ENCODE measurements at regions not wholly inside any gene's neighbourhood (a gene's known extent, or its start where the extent isn't known, plus 50 kb on each side); places are given as distances from the start of the nearest gene placed in this dataset.
"Not testable (repeated sequence)": the region's sequence is repeated elsewhere in the genome, so short reads cannot be mapped to it uniquely, and the experiment has no call there.

DNA sequence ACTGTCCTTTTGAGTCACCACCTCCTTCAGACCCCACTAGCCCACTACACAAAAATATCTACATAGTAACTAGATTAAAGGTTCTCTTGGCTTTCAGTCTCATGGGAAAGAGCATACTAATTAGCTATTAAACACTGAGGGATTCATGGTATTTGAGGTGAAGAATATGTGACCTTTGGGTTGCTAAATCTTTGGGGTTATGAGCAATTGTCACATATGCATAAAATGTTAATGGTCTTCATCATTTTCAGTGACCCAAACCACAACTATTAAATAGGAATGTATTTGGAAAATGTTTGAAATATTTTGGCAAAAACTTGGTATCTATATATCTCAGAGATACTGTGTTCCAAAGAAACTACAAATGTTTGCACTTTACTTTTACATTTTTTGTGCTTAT is 365.1 kb downstream of the MAGEB5 start:
- no peak for DNase-seq

GRCh38 chrX:26580021-26580420 is 364.1 kb downstream of the MAGEB5 start:
- DNase-seq: no peak

- no peak for DNase-seq
These were observed 358.3 kb downstream of the MAGEB5 start for GRCh38 chrX:26574234-26574633.

DNA sequence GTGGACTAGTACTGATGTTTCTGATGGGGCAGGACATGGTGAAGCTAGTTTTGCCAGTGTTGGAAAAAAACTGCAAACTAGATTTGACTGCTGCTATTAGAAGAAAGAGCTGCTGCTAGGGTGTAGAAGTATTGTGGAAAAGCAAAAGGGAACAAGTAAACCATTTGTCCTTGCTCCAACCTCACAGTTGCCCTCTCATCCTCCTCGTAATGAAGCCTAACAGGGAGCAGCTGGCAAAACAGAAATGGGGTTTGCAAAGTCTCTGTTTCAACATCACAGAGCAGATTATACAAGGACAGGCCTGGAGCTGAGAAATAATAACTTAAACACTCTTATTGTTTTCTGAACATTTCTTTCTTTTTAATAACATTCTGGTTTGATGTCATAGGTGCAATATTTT is 346.2 kb downstream of the MAGEB5 start:
- no peak for DNase-seq

DNA sequence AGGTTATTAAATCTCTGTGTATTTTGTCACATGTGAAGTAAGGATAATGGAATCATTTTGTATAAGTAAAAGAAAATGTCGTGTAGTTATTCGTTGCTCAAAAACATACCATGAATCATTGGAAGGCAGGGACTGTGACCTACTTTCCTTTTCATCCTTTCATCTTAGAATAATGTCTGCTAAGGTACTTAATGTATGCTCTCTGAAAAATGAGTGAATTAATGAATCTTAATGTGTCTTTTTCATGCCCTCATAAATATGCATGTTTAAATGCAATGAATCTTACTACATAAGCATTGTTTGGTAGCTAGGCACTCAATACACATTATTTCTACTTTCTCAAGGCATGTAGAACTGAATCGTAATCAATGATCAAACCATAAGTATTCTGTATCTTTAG is 343.9 kb downstream of the MAGEB5 start:
- DNase-seq: no peak

- no peak for DNase-seq
These were observed 342.9 kb downstream of the MAGEB5 start for GRCh38 chrX:26558719-26559386.

DNA sequence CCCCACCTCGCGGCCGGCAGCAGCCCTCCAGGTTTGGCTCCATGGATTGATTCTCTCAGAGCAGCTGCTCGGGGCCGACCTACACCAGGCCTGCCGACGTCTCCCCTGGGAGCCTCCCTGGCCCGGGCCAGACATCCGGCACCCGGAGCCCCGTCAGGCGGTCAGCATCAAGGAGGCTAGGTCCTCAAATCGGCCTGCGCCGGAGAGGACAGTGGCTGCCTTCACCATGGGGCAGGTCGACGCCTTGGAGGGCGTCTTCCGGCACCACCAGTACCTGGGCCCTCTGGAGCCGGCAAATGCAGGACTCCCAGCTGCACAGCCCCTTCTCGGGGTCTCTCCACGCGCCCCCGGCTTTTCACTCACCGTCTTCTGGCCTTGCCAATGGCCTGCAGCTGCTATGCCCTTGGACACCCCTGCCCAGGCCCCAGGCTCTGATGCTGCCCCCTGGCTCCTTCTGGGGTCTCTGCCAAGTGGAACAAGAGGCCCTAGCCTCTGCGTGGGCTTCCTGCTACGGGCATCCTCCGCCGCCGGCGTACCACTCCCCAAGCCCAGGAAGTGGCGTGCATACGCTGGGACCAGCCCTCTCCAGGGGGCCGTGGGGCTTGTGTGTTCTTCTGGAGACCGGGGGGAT is 341.8 kb downstream of the MAGEB5 start:
- DNase-seq: no peak

DNA sequence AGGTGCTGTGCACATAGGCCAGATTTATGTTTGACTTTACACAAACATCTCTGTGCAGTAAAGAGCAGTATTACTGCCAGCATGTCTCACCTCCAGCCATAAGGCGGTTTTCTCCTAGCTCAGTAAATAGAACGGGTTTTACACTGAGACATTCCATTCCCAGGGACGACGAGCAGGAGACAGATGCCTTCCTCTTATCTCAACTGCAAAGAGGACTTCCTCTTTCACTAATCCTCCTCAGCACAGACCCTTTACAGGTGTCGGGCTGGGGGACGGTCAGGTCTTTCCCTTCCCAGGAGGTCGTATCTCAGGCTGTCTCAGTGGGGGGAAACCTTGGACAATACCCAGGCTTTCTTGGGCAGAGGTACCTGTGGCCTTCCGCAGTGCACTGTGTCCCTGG is 309.8 kb downstream of the MAGEB5 start:
- DNase-seq: not testable (repeated sequence)

- no peak for DNase-seq
These were observed 306.5 kb downstream of the MAGEB5 start for GRCh38 chrX:26522501-26522900.

DNA sequence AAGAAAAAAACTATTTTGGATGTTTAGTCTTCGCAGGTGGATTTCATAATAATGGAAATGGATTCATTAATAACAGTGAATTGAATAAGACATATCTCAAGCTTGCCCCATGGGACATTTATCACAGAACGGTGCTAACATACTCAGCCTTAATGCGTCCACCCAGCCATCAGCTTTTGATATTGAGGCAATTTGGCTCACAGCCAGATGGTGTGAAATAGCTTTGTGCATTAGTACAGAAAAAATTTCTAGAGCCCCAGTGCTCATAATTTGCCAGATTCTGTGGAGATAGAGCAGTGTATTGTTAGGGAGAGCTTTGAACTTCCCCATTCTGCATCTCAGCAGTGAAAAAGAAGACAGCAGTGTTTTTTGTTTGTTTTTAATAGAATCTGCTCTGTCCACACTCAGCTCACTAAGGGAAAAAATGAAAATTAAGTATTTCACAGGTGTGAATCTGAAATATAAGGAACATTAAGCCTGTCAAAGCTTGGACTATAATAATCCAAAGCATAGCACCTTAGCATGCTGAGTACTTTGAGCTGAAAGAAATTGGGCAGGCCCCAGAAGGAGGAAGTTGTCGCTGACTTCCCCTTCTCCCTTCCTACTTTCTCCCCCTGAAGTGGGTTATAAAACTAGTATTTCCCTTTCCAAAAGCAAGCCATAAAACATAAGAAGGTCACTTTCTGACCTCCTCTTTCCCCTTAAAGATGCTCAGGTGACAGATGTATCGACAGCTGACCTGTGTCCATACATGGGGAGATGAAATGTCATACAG is 295.8 kb downstream of the MAGEB5 start:
- peak; percentile 33 for DNase-seq

- no peak for DNase-seq
These were observed 255.0 kb downstream of the MAGEB5 start for GRCh38 chrX:26470941-26471340.

DNA sequence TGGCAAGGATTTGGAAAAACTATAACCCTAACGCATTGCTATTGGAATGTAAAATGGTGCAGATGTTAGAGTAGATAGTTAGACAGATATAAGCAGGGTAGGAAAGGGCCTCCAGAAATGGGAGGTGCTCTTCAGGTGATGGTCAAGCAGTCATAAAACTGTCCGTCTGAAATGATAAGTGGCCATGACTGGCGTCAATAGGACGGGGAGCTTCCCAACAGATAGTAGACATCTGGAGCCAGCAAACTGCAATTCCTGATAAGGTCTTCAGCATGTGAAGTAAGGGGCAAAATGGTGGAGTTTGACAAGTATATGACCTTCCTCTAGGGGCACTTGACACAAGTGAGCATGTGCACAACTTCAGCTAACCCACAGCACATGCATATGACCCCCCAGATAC is 250.4 kb downstream of the MAGEB5 start:
- no peak for DNase-seq

GRCh38 chrX:26445288-26445687 is 229.3 kb downstream of the MAGEB5 start:
- DNase-seq: no peak

DNA sequence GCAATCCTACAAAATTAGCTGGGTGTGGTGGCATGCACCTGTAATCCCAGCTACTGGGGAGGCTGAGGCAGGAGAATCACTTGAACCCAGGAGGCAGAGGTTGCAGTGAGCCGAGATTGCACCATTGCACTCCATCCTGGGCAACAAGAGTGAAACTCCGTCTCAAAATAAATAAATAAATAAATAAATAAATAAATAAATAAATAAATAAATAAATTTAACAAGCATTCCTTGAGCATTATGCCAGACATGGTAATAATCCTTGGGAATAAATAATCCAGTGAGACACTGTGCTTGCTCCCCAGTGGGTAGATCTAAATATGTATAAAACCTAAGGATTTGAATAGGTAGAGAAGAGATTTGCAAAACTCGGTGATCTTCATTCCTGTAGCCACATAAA is 228.4 kb downstream of the MAGEB5 start:
- not testable (repeated sequence) for DNase-seq

- no peak for DNase-seq
These were observed 226.4 kb downstream of the MAGEB5 start for GRCh38 chrX:26442340-26442739.

DNA sequence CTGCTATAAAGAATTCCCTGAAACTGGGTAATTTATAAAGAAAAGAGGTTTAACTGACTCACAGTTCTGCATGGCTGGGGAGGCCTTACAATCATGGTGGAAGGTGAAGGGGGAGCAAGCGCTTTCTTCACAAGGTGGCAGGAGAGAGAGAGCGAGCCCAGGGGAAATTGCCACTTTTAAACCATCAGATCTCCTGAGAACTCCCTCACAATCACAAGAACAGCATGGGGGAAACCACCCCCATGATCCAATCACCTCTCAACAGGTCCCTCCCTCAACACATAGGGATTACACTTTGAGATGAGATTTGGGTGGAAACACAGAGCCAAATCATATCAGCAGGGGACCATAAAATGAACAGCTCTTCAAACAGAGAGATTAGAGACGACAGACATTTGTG is 198.6 kb downstream of the MAGEB5 start:
- DNase-seq: no peak

GRCh38 chrX:26411045-26411444 is 195.1 kb downstream of the MAGEB5 start:
- no peak for DNase-seq

DNA sequence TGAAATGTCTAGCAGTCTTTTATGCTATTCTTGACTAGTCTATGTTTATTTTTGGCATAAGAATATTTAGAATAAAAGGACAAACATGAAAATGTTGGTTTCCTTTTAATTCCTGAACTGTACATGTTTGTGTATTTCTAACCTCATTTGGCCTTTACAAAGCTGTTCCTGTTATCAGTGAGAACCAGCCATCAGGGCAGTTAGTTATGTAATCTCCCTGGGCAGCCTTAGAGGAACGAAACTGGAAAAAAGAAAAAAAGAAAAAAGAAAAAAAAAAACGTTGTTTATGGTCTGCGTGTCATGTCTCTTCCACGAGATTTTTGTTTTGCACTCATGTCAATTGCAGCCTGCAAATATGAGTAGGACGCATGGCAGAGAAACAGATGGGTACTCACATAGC is 193.7 kb downstream of the MAGEB5 start:
- no peak for DNase-seq

DNA sequence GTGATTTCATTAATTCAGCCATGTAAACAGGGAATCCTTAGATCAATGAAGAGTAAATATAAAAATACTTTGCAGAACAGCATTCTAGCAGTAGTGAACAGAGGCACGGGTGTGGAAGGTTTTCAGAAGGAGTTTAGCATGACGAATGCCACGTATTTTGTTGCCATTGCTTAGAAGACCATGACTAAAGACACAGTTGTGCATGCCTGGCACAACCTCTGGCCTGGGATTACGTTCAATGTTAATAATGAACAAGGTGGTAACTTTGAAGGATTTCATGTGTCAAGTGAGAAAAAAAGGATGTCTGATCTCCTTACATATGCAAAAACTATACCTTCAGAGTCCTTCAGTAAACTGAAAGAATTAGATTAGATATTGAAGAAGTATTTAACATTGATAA is 171.9 kb downstream of the MAGEB5 start:
- DNase-seq: no peak

GRCh38 chrX:26376037-26376708 is 160.2 kb downstream of the MAGEB5 start:
- DNase-seq: no peak

DNA sequence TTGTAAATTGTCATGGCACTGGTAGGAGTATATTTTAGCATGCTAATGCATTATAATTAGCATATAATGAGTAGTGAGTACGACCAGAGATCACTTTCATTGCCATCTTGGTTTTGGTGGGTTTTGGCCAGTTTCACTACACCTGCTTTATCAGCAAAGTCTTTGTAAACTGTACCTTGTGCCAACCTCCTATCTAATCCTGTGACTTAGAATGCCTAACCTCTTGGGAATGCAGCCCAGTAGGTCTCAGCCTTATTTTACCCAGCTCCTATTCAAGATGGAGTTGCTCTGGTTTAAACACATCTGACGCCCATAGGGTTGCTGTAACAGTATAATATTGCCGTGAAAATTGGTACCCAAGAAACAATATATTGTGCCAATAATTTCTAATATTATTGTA is 159.4 kb downstream of the MAGEB5 start:
- DNase-seq: no peak

DNA sequence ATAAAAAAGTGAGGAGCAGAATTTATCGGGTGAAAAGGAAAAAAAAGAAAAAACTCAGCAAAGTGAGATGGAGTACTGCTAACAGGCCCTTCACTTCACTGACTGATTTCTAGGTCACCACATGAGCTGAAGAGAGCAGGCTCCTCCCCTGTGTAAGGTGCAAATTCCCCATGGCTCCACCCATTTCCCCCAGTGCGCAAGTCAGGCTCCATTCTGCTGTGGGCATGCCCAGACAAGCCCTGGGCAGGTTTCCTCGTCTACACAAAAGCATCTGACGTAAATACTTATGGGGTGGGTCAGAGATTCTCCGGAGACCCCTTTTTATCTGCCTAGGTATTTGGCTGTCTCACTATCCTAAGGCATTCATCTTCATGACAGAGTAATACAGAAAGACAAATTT is 157.9 kb downstream of the MAGEB5 start:
- DNase-seq: no peak

DNA sequence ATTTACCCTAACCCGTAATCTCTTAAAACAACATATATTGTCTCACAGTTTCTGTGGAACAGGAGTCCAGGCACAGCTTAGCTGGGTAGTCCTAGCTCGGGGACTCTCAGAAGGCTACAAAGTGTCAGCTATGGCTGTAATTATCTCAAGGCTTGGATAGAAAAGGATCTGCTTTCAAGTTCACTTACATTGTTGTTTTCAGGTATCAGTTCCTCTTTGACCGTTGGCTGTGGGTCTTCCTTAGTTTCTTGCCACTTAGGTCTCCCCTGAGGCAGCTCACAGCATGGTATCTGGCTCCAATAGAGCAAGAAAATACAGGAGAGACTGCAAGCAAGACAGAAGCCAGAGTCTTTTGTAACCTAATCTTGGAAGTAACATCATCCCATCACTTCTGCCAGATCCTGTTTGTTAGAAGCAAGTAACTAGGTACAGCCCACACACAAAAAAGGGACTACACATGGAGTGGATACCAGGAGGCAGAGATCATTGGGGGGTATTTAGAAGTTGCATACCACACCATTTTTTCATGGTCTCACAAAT is 137.0 kb downstream of the MAGEB5 start:
- DNase-seq: no peak
